Stomach (tissue), 8 donors: ENCODE measurements at regions not wholly inside any gene's neighbourhood (a gene's known extent, or its start where the extent isn't known, plus 50 kb on each side); places are given as distances from the start of the nearest gene placed in this dataset.

Source experiments
- DNase-seq, 2 donors: peaks; one replicate each; pipeline versions ENCODE4 v3.0.0 to v3.0.0-alpha.2; 2013 to 2019
- H3K27ac ChIP-seq, 5 donors: fragments of 200-600 bp in 4 of 5; sonication (generic) in 4 of 5; one replicate each; pipeline ENCODE4 v1.5.1; 2013 to 2019; ENCODE audit warnings: mild to moderate bottlenecking in 1 of 5, moderate library complexity in 1 of 5
- H3K27me3 ChIP-seq, 3 donors: fragments of 200-600 bp; sonication (generic); one replicate each; pipeline ENCODE4 v1.5.1; 2017 to 2019; ENCODE audit warnings: mixed run types in 1 of 3
- H3K36me3 ChIP-seq, 4 donors: fragments of 200-600 bp; sonication (generic); 1 replicate in 3 of 4; 2 replicates in 1 of 4; pipeline ENCODE4 v1.5.1; 2016 to 2019
- H3K4me1 ChIP-seq, 4 donors: fragments of 200-600 bp; sonication (generic); one replicate each; pipeline ENCODE4 v1.5.1; 2016 to 2019
- H3K4me3 ChIP-seq, 4 donors: fragments of 200-600 bp; sonication (generic) in 3 of 4; one replicate each; pipeline ENCODE4 v1.5.1; 2016 to 2019; ENCODE audit warnings: mild to moderate bottlenecking in 1 of 4
- H3K9me3 ChIP-seq, 4 donors: fragments of 200-600 bp; sonication (generic); one replicate each; pipeline ENCODE4 v1.5.1; 2016 to 2019
- EP300 ChIP-seq: sonication (generic); formaldehyde crosslinking; IDR thresholded peaks from one replicate; pipeline ENCODE4 v1.6.1; 2017; ENCODE audit warnings: antibody characterized with exemption
- POLR2A ChIP-seq, 4 donors: fragments of 450-650 bp; IDR thresholded peaks; one replicate each; pipeline ENCODE4 v1.6.1; 2016; ENCODE audit warnings: antibody characterized with exemption in 4 of 4, control low read depth in 2 of 4, mild to moderate bottlenecking in 1 of 4, moderate library complexity in 1 of 4
- POLR2AphosphoS5 ChIP-seq, 3 donors: sonication (generic); formaldehyde crosslinking; IDR thresholded peaks; one replicate each; pipeline ENCODE4 v1.6.1; 2016; ENCODE audit warnings: antibody characterized with exemption in 3 of 3
- WGBS, 5 donors: extraction: QIAGEN DNeasy Blood & Tissue Kit in 3 of 5; methylation state at CpG; one replicate each; pipeline versions ENCODE4 v1.1.5 to v1.1.7; 2013 to 2018; 5-methylcytosine and 5-hydroxymethylcytosine counted together
- intact Hi-C: fragments of 100-400 bp; cut with DNase I; formaldehyde crosslinking; loops from one replicate; pipeline ENCODE4 v1.15.1; 2023; ENCODE audit warnings: low total_unique reads
- TF ChIP-seq, protein P1 (sequence below), 7 experiments: fragments of 450-650 bp in 4 of 7; fragments of 200-600 bp in 3 of 7; sonication (generic) in 3 of 7; IDR thresholded peaks; one replicate each; pipeline ENCODE4 v1.5.1; 2016 to 2019; ENCODE audit warnings: antibody characterized with exemption in 7 of 7, control low read depth in 2 of 7, mild to moderate bottlenecking in 1 of 7
- donor health status: healthy with polysubstance abuse.
- donor health status: Bipolar disorder and iron deficiency.
- donor health status: healthy.

DNA sequence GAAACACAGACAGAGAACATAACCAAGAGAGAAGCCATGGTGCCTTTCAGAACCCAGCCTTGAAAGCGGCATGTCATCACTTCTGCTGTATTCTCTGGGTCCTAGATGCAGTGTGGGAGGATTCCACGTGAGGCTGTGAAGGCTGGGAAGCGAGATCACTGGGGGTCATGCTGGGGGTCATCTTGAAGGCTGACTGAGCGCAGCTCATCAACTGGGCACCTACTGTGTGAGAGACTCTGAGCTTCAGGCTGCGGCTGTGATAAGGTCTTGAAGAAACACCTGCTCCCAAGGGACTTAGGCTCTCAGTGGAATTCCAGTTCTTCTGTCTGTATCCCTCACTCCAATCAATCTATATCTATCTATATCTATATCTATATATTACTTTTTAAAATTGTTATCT lies 91.8 kb upstream of the KLF13 start:
- no peaks in the 10 kb centered on the region for H3K27me3 ChIP-seq
- peaks cover 14 to 29% (median 22%) of the 10 kb centered on the region in 4 donors for H3K4me1 ChIP-seq
- WGBS, 5 donors: 76 to 83% (median 79%) methylated on average over 5 of the region's 5 CpGs
- intact Hi-C loops: no loop called here
- no peak for TF ChIP-seq POLR2AphosphoS5 (IDR thresholded peaks at IDR 0.05)
- TF ChIP-seq EP300: no peak
- TF ChIP-seq, protein P1, sequence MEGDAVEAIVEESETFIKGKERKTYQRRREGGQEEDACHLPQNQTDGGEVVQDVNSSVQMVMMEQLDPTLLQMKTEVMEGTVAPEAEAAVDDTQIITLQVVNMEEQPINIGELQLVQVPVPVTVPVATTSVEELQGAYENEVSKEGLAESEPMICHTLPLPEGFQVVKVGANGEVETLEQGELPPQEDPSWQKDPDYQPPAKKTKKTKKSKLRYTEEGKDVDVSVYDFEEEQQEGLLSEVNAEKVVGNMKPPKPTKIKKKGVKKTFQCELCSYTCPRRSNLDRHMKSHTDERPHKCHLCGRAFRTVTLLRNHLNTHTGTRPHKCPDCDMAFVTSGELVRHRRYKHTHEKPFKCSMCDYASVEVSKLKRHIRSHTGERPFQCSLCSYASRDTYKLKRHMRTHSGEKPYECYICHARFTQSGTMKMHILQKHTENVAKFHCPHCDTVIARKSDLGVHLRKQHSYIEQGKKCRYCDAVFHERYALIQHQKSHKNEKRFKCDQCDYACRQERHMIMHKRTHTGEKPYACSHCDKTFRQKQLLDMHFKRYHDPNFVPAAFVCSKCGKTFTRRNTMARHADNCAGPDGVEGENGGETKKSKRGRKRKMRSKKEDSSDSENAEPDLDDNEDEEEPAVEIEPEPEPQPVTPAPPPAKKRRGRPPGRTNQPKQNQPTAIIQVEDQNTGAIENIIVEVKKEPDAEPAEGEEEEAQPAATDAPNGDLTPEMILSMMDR (IDR thresholded peaks at IDR 0.05): no peak
- no peak for TF ChIP-seq POLR2A (IDR thresholded peaks at IDR 0.05)
- H3K4me3 ChIP-seq: no peak overlapping the region
- H3K27ac ChIP-seq: peak overlapping the region in 1 of 5 donors; percentile 87
- no peaks in the 10 kb centered on the region for H3K36me3 ChIP-seq
- H3K9me3 ChIP-seq: no peaks in the 10 kb centered on the region
- no peak for DNase-seq

DNA sequence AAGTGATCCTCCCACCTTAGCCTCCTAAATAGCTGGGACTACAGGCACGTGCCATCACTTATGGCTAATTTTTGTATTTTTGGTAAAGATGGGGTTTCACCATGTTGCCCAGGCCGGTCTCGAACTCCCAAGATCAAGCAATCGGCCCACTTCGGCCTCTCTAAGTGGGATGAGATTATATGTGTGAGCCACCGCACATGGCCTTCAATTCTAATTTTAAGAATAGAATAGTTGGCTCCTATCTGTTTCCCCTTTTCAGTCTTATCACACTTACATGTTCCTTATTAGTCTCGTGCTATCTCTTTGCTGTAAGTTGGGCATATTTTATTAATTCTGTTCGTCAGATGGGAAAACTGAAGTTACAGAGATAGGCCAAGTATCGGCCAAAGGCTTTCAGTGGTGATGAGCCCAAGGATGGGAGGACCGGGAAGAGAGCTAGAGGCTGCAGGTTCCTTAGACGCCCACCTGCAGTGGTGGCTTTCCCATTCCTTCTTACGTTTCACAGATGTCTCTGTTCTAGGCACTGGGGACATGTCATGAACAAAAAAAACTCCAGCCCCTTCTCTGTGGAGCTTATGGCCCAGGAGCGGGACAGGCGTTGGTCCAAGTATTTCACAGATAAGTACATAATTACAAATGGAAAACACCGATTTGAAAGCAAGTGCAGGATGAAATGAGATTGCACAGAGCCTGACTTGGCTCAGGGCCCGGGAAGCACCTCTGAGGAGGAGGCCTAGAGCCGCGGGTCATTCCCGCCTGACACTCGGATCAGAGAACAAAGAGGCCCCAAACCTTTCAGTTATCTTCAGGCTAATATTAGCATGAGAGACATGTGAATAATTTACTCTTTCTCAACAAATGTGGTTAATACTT lies 91.1 kb upstream of the KLF13 start:
- H3K9me3 ChIP-seq: no peaks in the 10 kb centered on the region
- H3K27me3 ChIP-seq: no peaks in the 10 kb centered on the region
- intact Hi-C loops: no loop called here
- peaks cover 14 to 29% (median 22%) of the 10 kb centered on the region in 4 donors for H3K4me1 ChIP-seq
- no peak for TF ChIP-seq POLR2AphosphoS5 (IDR thresholded peaks at IDR 0.05)
- no peak for TF ChIP-seq POLR2A (IDR thresholded peaks at IDR 0.05)
- no peak for TF ChIP-seq EP300
- TF ChIP-seq, protein P1 (IDR thresholded peaks at IDR 0.05): no peak
- H3K36me3 ChIP-seq: no peaks in the 10 kb centered on the region
- DNase-seq: peak; percentile 59 to 79
- WGBS, 5 donors: 54 to 62% (median 55%) methylated on average over 20 of the region's 20 CpGs
- H3K27ac ChIP-seq: peak overlapping the region; percentile 5 to 87 (median 76)
- H3K4me3 ChIP-seq: no peak overlapping the region

DNA sequence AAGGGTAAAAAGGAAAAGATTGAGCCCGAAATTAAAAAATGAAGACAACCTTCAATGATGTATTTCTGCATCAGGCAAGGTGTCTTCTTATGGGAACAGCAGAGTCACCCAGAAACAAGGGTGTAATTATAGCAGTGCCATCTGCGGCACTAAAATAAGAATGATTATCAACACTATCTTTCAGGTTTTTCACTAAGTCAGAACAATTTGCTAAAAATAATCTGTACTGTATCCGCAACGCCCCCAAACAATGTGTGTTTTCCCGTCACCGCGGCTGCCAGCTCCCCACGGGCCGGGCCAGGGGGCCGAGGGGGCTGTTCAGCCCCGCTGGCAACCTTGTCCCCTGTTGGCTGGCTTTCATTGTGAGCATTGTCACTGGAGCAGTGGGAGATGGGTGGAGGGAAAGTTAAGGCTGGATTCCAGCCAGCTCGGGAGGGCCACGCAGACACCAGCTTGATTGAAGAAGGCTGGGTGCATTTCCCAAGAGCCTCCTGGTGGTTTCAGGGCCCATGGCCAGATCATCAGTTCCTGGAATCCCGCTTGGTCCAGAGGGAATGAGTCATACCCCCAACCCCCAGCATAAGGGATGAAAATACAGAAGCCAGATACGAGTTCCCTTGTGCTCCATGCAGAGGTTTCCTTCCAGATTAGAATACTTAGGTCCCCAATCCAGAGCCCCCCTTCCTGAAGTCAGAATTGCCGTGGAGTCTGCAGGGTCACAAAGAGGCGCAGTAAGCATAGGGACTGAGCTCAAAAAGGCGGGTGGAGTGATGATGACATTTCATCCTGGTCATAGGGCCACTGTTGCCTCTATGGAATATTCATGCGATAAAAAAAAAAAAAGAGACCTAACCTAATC lies 90.2 kb upstream of the KLF13 start:
- TF ChIP-seq, protein P1 (IDR thresholded peaks at IDR 0.05): no peak
- TF ChIP-seq POLR2AphosphoS5 (IDR thresholded peaks at IDR 0.05) (peak; percentile 60 to 85 (median 64)), EP300 (peak; percentile 51)
- H3K27me3 ChIP-seq: no peaks in the 10 kb centered on the region
- H3K27ac ChIP-seq: peak overlapping the region; percentile 61 to 87 (median 76)
- DNase-seq: peak; percentile 66 to 92
- peaks cover 14 to 29% (median 22%) of the 10 kb centered on the region in 4 donors for H3K4me1 ChIP-seq
- H3K9me3 ChIP-seq: no peaks in the 10 kb centered on the region
- WGBS, 5 donors: 28 to 36% (median 31%) methylated on average over 18 to 19 of the region's 19 CpGs
- no peak overlapping the region for H3K4me3 ChIP-seq
- no peaks in the 10 kb centered on the region for H3K36me3 ChIP-seq
- intact Hi-C loops: no loop called here

DNA sequence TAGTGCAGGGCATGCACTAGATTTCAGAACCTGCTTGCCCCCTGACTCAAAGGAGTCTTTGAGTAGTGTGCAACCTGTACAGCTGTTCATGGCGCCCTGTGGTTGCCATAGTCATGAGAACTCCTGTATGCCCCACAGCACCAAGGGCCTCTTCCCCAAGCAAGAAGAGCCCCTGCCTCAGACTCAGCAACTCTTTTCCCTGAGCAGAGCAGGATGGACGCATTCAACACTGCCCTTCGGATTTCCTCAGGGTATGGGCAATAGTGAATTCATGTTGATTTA lies 89.7 kb upstream of the KLF13 start:
- 90 to 98% (median 94%) methylated on average over 3 of the region's 3 CpGs for WGBS, 5 donors
- DNase-seq: no peak
- TF ChIP-seq POLR2AphosphoS5 (IDR thresholded peaks at IDR 0.05) (no peak), EP300 (no peak), POLR2A (IDR thresholded peaks at IDR 0.05) (no peak)
- TF ChIP-seq, protein P1 (IDR thresholded peaks at IDR 0.05): no peak
- intact Hi-C loops: no loop called here
- Histone ChIP-seq H3K27ac (peak overlapping the region; percentile 19 to 87 (median 76)), H3K36me3 (no peaks in the 10 kb centered on the region), H3K4me1 (peaks cover 14 to 29% (median 22%) of the 10 kb centered on the region in 4 donors), H3K27me3 (no peaks in the 10 kb centered on the region), H3K4me3 (no peak overlapping the region), H3K9me3 (no peaks in the 10 kb centered on the region)
